ENCODE measurements at regions not wholly inside any gene's neighbourhood (a gene's known extent, or its start where the extent isn't known, plus 50 kb on each side); places are given as distances from the start of the nearest gene placed in this dataset.

DNA sequence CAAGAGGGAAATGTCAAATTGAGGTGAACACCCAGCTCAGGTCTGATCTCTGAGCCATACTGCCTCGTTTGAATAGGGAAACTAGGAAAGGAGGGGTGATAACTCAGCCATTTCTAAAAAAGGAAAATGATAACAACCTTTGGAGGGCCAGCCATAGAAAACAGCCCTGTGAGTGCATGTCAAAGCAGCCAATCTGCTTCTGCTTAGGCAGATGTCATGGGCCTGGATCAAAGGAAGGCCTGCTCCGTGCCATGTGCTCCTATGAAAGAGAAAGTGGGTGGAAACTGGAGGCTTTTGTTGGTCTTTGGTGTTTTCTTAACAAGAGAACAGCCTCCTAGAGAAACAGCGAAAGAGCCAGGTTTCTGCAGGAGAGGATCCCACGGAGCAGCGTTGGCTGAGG is 428.0 kb downstream of the DHX35 start:
- intact Hi-C loops (cut with micrococcal nuclease), result no loop called here
- no peaks in the 10 kb centered on the region for H3K36me3 Mint-ChIP-seq (ENCODE audit: low read depth)
- no peak for DNase-seq
- no peaks in the 10 kb centered on the region for H3K9me3 Mint-ChIP-seq
- POLR2A ChIA-PET, result no interaction called here
- ATAC-seq, result no peak
- H3K4me3 Mint-ChIP-seq, result no peak overlapping the region
- H3K27ac Mint-ChIP-seq, result no peak overlapping the region
- no peaks in the 10 kb centered on the region for H3K4me1 Mint-ChIP-seq (ENCODE audit: low read depth)
- TF ChIP-seq, protein P1, sequence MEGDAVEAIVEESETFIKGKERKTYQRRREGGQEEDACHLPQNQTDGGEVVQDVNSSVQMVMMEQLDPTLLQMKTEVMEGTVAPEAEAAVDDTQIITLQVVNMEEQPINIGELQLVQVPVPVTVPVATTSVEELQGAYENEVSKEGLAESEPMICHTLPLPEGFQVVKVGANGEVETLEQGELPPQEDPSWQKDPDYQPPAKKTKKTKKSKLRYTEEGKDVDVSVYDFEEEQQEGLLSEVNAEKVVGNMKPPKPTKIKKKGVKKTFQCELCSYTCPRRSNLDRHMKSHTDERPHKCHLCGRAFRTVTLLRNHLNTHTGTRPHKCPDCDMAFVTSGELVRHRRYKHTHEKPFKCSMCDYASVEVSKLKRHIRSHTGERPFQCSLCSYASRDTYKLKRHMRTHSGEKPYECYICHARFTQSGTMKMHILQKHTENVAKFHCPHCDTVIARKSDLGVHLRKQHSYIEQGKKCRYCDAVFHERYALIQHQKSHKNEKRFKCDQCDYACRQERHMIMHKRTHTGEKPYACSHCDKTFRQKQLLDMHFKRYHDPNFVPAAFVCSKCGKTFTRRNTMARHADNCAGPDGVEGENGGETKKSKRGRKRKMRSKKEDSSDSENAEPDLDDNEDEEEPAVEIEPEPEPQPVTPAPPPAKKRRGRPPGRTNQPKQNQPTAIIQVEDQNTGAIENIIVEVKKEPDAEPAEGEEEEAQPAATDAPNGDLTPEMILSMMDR (IDR thresholded peaks at IDR 0.05), result no peak
- H3K27me3 Mint-ChIP-seq, result no peaks in the 10 kb centered on the region
- CTCF ChIA-PET, result no interaction called here

- no peak for ATAC-seq
- DNase-seq, result no peak
- intact Hi-C loops (cut with micrococcal nuclease), result no loop called here
- CTCF ChIA-PET, result no interaction called here
- POLR2A ChIA-PET, result no interaction called here
- no peak overlapping the region for H3K4me3 Mint-ChIP-seq
- no peak overlapping the region for H3K27ac Mint-ChIP-seq
- no peaks in the 10 kb centered on the region for H3K27me3 Mint-ChIP-seq
- H3K36me3 Mint-ChIP-seq (ENCODE audit: low read depth), result no peaks in the 10 kb centered on the region
- no peaks in the 10 kb centered on the region for H3K9me3 Mint-ChIP-seq
- no peaks in the 10 kb centered on the region for H3K4me1 Mint-ChIP-seq (ENCODE audit: low read depth)
- TF ChIP-seq, protein P1 (IDR thresholded peaks at IDR 0.05), result no peak
Observed at GRCh38 chr20:39381595-39381994, 419.5 kb downstream of the DHX35 start.

DNA sequence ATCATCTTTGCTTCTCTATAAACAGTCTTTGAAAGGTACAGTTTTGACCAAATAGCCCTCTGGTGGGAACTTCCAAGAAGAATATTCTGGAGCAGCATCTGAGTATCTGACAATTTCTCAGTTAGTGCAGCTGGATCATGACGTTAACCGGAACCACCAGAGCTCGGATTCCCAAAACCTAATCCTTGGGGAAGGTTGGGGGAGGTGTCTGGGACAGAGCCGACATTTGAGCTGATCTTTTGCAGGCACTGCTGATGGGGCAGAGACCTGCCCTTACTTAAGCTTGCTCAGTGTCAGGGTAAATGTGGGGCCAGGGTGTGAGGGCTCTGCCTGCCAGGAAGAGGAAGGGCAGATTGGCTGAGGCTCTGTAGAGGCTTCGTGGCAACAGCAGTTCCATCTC is 416.6 kb downstream of the DHX35 start:
- intact Hi-C loops (cut with micrococcal nuclease), result no loop called here
- Mint-ChIP-seq H3K27ac (no peak overlapping the region), H3K27me3 (no peaks in the 10 kb centered on the region), H3K36me3 (ENCODE audit: low read depth) (no peaks in the 10 kb centered on the region), H3K9me3 (no peaks in the 10 kb centered on the region), H3K4me1 (ENCODE audit: low read depth) (no peaks in the 10 kb centered on the region), H3K4me3 (no peak overlapping the region)
- DNase-seq (no peak), ATAC-seq (no peak)
- ChIA-PET POLR2A (no interaction called here), CTCF (no interaction called here)
- TF ChIP-seq, protein P1 (IDR thresholded peaks at IDR 0.05), result no peak

- POLR2A ChIA-PET, result no interaction called here
Observed at GRCh38 chr20:39376788-39377187, 414.6 kb downstream of the DHX35 start.

DNA sequence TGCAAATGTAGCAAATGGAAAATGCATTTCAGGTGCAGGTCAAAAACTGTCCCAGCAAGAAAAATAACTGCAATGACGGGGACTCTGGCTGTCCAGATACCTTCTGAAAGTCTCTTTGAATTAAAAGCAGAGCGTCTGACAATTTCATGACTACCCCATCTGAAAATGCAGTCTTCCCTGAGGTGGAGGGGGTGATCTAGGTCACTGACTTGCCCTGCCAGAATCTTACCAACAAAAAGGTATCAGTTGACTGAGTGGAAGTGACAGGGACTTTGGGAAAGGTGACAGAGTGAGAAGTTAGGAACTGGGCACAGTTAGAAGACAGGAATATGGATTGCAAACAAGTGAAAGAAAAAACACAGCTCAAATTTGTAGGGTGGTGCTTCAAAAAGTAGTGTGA is 402.2 kb downstream of the DHX35 start:
- no peaks in the 10 kb centered on the region for H3K4me1 Mint-ChIP-seq (ENCODE audit: low read depth)
- H3K27me3 Mint-ChIP-seq, result peaks cover 8% of the 10 kb centered on the region
- no peaks in the 10 kb centered on the region for H3K36me3 Mint-ChIP-seq (ENCODE audit: low read depth)
- TF ChIP-seq, protein P1 (IDR thresholded peaks at IDR 0.05), result no peak
- no peak for DNase-seq
- POLR2A ChIA-PET, result no interaction called here
- peaks cover 6% of the 10 kb centered on the region for H3K9me3 Mint-ChIP-seq
- intact Hi-C loops (cut with micrococcal nuclease), result no loop called here
- CTCF ChIA-PET, result no interaction called here
- ATAC-seq, result no peak
- no peak overlapping the region for H3K4me3 Mint-ChIP-seq
- H3K27ac Mint-ChIP-seq, result no peak overlapping the region

More at GRCh38 chr20:39376788-39377187, 414.6 kb downstream of the DHX35 start:
- Mint-ChIP-seq H3K36me3 (ENCODE audit: low read depth) (no peaks in the 10 kb centered on the region), H3K9me3 (peaks cover 3% of the 10 kb centered on the region), H3K4me3 (no peak overlapping the region), H3K27me3 (no peaks in the 10 kb centered on the region), H3K27ac (no peak overlapping the region), H3K4me1 (ENCODE audit: low read depth) (no peaks in the 10 kb centered on the region)
- DNase-seq (no peak), ATAC-seq (no peak)
- CTCF ChIA-PET, result no interaction called here
- intact Hi-C loops (cut with micrococcal nuclease), result no loop called here
- TF ChIP-seq, protein P1 (IDR thresholded peaks at IDR 0.05), result no peak

All from activated CD8-positive, alpha-beta T cell treated with anti-CD3 and anti-CD28 coated beads for 36 hours (primary cell).